GM12878 (cell line): ENCODE measurements at regions not wholly inside any gene's neighbourhood (a gene's known extent, or its start where the extent isn't known, plus 50 kb on each side); places are given as distances from the start of the nearest gene placed in this dataset.

Experiments used
- ATAC-seq: fragments of 200-7000 bp; cut with Tn5 transposase; 3 replicates; pipeline ENCODE4 v1.9.1; 2020; ENCODE audit warnings: mild to moderate bottlenecking, moderate library complexity
- BruUV-seq: library from RNA; stranded (reverse); fragments of 400-500 nt; replicated peaks from 2 replicates; lab custom pipeline; 2021; lab: Mats Ljungman, UMichigan
- CTCF ChIA-PET: fragments of 300-600 bp; sonication (Branson Sonifier 250); formaldehyde crosslinking; extraction: SDS; loops from one replicate; lab custom pipeline; 2021; ENCODE audit warnings: inconsistent platforms; lab: Yijun Ruan, JAX
- POLR2A ChIA-PET: fragments of 350-600 bp; formaldehyde crosslinking; extraction: SDS; loops from one replicate; lab custom pipeline; 2021; ENCODE audit warnings: inconsistent platforms; lab: Charles Lee
- RAD21 ChIA-PET: fragments of 300-600 bp; sonication (Branson Sonifier 250); formaldehyde crosslinking; loops from one replicate; lab custom pipeline; 2023; ENCODE audit warnings: antibody characterized with exemption; ENCODE audit not compliant: unreplicated experiment; lab: Charles Lee
- SMC1A ChIA-PET: fragments of 300-600 bp; sonication (Branson Sonifier 250); formaldehyde crosslinking; loops from one replicate; lab custom pipeline; 2023; ENCODE audit not compliant: unreplicated experiment, uncharacterized antibody; lab: Charles Lee
- DNase-seq: peaks from one replicate; pipeline ENCODE4 v3.0.0-alpha.2; 2011; ENCODE audit warnings: low read depth, low spot score
- FAIRE-seq: peaks from 3 replicates; lab custom pipeline; 2011; peaks lifted over from hg19 to GRCh38; lab: Jason Lieb, UNC
- H2AFZ ChIP-seq: 2 replicates; pipeline ENCODE4 v1.6.0; 2011; ENCODE audit warnings: low read depth, low read length, control low read depth; ENCODE audit not compliant: control insufficient read depth
- H3K27ac ChIP-seq: 2 replicates; pipeline ENCODE4 v1.5.1; 2011; ENCODE audit warnings: control low read depth; ENCODE audit not compliant: control insufficient read depth, insufficient read depth
- H3K27me3 ChIP-seq, 2 experiments: replicated peaks in 1 of 2; 2 replicates each; pipeline versions ENCODE4 v1.6.0 to v1.6.1; 2011; ENCODE audit warnings: low read length in 1 of 2; ENCODE audit not compliant: control insufficient read depth in 2 of 2, insufficient read depth in 2 of 2
- H3K36me3 ChIP-seq, 2 experiments: 2 replicates each; pipeline ENCODE4 v1.5.1; 2011; ENCODE audit warnings: low read length in 1 of 2; ENCODE audit not compliant: control insufficient read depth in 2 of 2, insufficient read depth in 2 of 2
- H3K4me1 ChIP-seq: 2 replicates; pipeline ENCODE4 v1.6.1; 2011; ENCODE audit warnings: mild to moderate bottlenecking, low read length, moderate library complexity, mixed read lengths; ENCODE audit not compliant: control insufficient read depth, insufficient read depth
- H3K4me2 ChIP-seq: 2 replicates; pipeline ENCODE4 v1.6.0; 2011; ENCODE audit warnings: control low read depth; ENCODE audit not compliant: control insufficient read depth, insufficient read depth
- H3K4me3 ChIP-seq: fragments of 200-600 bp; sonication (generic); 2 replicates; pipeline ENCODE4 v1.5.1; 2016
- H3K79me2 ChIP-seq: 2 replicates; pipeline ENCODE4 v1.6.0; 2011; ENCODE audit warnings: low read length; ENCODE audit not compliant: control insufficient read depth, insufficient read depth
- H3K9ac ChIP-seq: 2 replicates; pipeline ENCODE4 v1.8.0; 2011; ENCODE audit warnings: low read length, control low read depth, mixed read lengths; ENCODE audit not compliant: control insufficient read depth, insufficient read depth
- H3K9me3 ChIP-seq: replicated peaks from 3 replicates; pipeline ENCODE4 v1.5.1; 2011; ENCODE audit warnings: mild to moderate bottlenecking, low read length; ENCODE audit not compliant: control insufficient read depth, insufficient read depth
- H4K20me1 ChIP-seq: 2 replicates; pipeline ENCODE4 v1.6.0; 2011; ENCODE audit not compliant: control insufficient read depth, insufficient read depth
- CREB1 ChIP-seq: IDR thresholded peaks from 2 replicates; pipeline ENCODE4 v1.6.1; 2012; ENCODE audit warnings: low read depth, mild to moderate bottlenecking, inconsistent platforms
- CREM ChIP-seq: IDR thresholded peaks from 2 replicates; pipeline ENCODE4 v1.6.1; 2014; ENCODE audit warnings: antibody characterized with exemption, low read depth
- ESRRA ChIP-seq: IDR thresholded peaks from 2 replicates; pipeline ENCODE4 v1.6.1; 2012; ENCODE audit warnings: mild to moderate bottlenecking, low read length, improper control_type of control experiment
- FOS ChIP-seq: IDR thresholded peaks from 3 replicates; pipeline ENCODE4 v1.6.1; 2011; ENCODE audit warnings: borderline replicate concordance; ENCODE audit not compliant: insufficient read length; ENCODE audit errors: extremely low read depth
- KLF5 ChIP-seq: fragments of 450-650 bp; IDR thresholded peaks from 2 replicates; pipeline ENCODE4 v1.6.1; 2014; ENCODE audit warnings: mild to moderate bottlenecking; ENCODE audit not compliant: partially characterized antibody
- MTA2 ChIP-seq: fragments of 450-650 bp; IDR thresholded peaks from 2 replicates; pipeline ENCODE4 v1.6.1; 2016; ENCODE audit warnings: low read depth, mild to moderate bottlenecking, moderate library complexity
- NR2C2 ChIP-seq: IDR thresholded peaks from 2 replicates; pipeline ENCODE4 v1.6.1; 2011; ENCODE audit warnings: borderline replicate concordance, low read depth; ENCODE audit not compliant: control insufficient read depth, insufficient read length
- RAD21 ChIP-seq: IDR thresholded peaks from 2 replicates; pipeline ENCODE4 v1.6.1; 2011; ENCODE audit warnings: mild to moderate bottlenecking, low read depth, low read length, moderate library complexity; ENCODE audit not compliant: insufficient read depth
- RAD51 ChIP-seq: fragments of 450-650 bp; IDR thresholded peaks from 2 replicates; pipeline ENCODE4 v1.6.1; 2016; ENCODE audit warnings: moderate library complexity, mild to moderate bottlenecking, inconsistent platforms
- RB1 ChIP-seq: fragments of 450-650 bp; formaldehyde crosslinking; IDR thresholded peaks from 2 replicates; pipeline ENCODE4 v1.6.1; 2017; ENCODE audit warnings: mild to moderate bottlenecking, borderline replicate concordance
- SP1 ChIP-seq: IDR thresholded peaks from one replicate; pipeline ENCODE4 v1.6.1; 2011; ENCODE audit warnings: low read depth, low read length
- ZNF207 ChIP-seq: fragments of 450-650 bp; IDR thresholded peaks from 2 replicates; pipeline ENCODE4 v1.6.1; 2014; ENCODE audit warnings: antibody characterized with exemption, mild to moderate bottlenecking, borderline replicate concordance
- WGBS: methylation state at CpG from one replicate; pipeline ENCODE4 v1.1.6; 2016; ENCODE audit warnings: low lambda C conversion rate; ENCODE audit not compliant: insufficient replicate concordance, insufficient coverage; ENCODE audit errors: missing lambda C conversion rate; 5-methylcytosine and 5-hydroxymethylcytosine counted together
- in situ Hi-C: fragments of 300-500 bp; cut with MboI; formaldehyde crosslinking; loops from 9 replicates; pipeline ENCODE4 v1.14.3; 2018; ENCODE audit warnings: mixed read lengths
- intact Hi-C: fragments of 100-400 bp; cut with micrococcal nuclease; formaldehyde crosslinking; loops from one replicate; pipeline ENCODE4 v1.14.2; 2022; ENCODE audit not compliant: unreplicated experiment
- TF ChIP-seq, protein P1 (sequence below): fragments of 450-650 bp; IDR thresholded peaks from 2 replicates; pipeline ENCODE4 v1.6.1; 2016; ENCODE audit warnings: mild to moderate bottlenecking
- TF ChIP-seq, protein P2 (sequence below), 3 experiments: IDR thresholded peaks in 2 of 3; conservative IDR thresholded peaks in 1 of 3; 2 replicates each; pipeline ENCODE4 v1.5.1; 2011; ENCODE audit warnings: low read depth in 3 of 3, low read length in 3 of 3, mild to moderate bottlenecking in 3 of 3, control low read depth in 2 of 3, moderate library complexity in 2 of 3, inconsistent platforms in 1 of 3, mixed read lengths in 1 of 3; ENCODE audit not compliant: control insufficient read depth in 2 of 3, insufficient read depth in 1 of 3; ENCODE audit errors: extremely low read depth in 1 of 3

DNA sequence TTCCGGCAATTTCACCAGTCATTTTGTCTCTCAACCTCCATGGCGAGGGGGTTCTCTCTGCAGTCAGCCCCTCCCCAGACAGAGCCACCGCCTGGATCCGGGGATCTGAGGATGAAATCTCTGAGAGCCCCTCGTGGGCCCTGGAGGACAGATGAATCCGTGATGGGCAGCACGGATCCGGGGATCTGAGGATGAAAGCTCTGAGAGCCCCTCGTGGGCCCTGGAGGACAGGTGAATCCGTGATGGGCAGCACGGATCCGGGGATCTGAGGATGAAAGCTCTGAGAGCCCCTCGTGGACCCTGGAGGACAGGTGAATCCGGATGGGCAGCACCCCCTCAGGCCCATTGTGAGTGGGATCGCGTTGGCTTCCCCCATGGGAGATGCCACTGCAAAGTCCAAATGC is 106.5 kb downstream of the DACT2 start:
- no peak overlapping the region for H3K9ac ChIP-seq
- CTCF ChIA-PET = no interaction called here
- intact Hi-C loops = no loop called here
- 48% methylated on average over 14 of the region's 16 CpGs for WGBS
- no peaks in the 10 kb centered on the region for H3K9me3 ChIP-seq
- ATAC-seq = no peak
- no peaks in the 10 kb centered on the region for H3K4me1 ChIP-seq
- FAIRE-seq = no peak
- no peaks in the 10 kb centered on the region for H3K27me3 ChIP-seq
- H3K79me2 ChIP-seq = no peaks in the 10 kb centered on the region
- in situ Hi-C loops = no loop called here
- no peak for DNase-seq
- no peak overlapping the region for H3K4me2 ChIP-seq
- no peak for TF ChIP-seq SP1
- TF ChIP-seq NR2C2 = no peak
- TF ChIP-seq FOS = no peak
- TF ChIP-seq, protein P1, sequence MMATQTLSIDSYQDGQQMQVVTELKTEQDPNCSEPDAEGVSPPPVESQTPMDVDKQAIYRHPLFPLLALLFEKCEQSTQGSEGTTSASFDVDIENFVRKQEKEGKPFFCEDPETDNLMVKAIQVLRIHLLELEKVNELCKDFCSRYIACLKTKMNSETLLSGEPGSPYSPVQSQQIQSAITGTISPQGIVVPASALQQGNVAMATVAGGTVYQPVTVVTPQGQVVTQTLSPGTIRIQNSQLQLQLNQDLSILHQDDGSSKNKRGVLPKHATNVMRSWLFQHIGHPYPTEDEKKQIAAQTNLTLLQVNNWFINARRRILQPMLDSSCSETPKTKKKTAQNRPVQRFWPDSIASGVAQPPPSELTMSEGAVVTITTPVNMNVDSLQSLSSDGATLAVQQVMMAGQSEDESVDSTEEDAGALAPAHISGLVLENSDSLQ = no peak
- no peak for TF ChIP-seq KLF5
- SMC1A ChIA-PET = no interaction called here
- no TSS peak for BruUV-seq
- RAD21 ChIA-PET = no interaction called here
- H3K36me3 ChIP-seq = no peaks in the 10 kb centered on the region
- POLR2A ChIA-PET = no interaction called here
- no peak overlapping the region for H3K4me3 ChIP-seq
- H4K20me1 ChIP-seq = no peaks in the 10 kb centered on the region
- H3K27ac ChIP-seq = no peak overlapping the region
- H2AFZ ChIP-seq = no peak overlapping the region

DNA sequence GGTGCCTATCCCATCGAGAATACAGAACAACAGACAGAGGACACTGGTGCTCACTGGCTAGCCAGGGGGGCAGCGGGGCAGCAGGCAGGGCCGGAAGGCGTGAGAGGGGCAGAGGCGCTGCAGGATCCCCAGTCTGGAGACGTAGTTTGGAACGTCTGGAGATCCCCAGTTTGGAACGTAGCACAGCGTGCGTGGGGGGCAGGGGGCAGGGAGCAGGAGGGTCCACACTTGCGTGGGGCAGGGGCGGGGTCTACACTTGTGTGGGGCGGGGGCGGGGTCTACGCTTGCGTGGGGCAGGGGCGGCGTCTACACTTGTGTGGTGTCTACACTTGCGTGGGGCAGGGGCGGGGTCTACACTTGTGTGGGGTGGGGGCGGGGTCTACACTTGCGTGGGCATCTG is 107.2 kb downstream of the DACT2 start:
- Histone ChIP-seq H3K36me3 (no peaks in the 10 kb centered on the region), H3K9ac (no peak overlapping the region), H2AFZ (no peak overlapping the region), H4K20me1 (no peaks in the 10 kb centered on the region), H3K27ac (no peak overlapping the region), H3K4me2 (no peak overlapping the region), H3K4me3 (no peak overlapping the region), H3K27me3 (no peaks in the 10 kb centered on the region), H3K79me2 (no peaks in the 10 kb centered on the region), H3K4me1 (no peaks in the 10 kb centered on the region), H3K9me3 (no peaks in the 10 kb centered on the region)
- intact Hi-C loops = no loop called here
- no TSS peak for BruUV-seq
- ChIA-PET RAD21 (no interaction called here), POLR2A (no interaction called here), CTCF (no interaction called here), SMC1A (no interaction called here)
- 70% methylated on average over 19 of the region's 22 CpGs for WGBS
- DNase-seq (no peak), ATAC-seq (no peak), FAIRE-seq (no peak)
- in situ Hi-C loops = no loop called here
- no peak for TF ChIP-seq CREB1
- no peak for TF ChIP-seq CREM
- TF ChIP-seq MTA2 = no peak
- TF ChIP-seq ESRRA = no peak
- TF ChIP-seq RB1 = no peak
- no peak for TF ChIP-seq RAD51
- TF ChIP-seq ZNF207 = no peak
- TF ChIP-seq RAD21 = no peak
- TF ChIP-seq, protein P2, sequence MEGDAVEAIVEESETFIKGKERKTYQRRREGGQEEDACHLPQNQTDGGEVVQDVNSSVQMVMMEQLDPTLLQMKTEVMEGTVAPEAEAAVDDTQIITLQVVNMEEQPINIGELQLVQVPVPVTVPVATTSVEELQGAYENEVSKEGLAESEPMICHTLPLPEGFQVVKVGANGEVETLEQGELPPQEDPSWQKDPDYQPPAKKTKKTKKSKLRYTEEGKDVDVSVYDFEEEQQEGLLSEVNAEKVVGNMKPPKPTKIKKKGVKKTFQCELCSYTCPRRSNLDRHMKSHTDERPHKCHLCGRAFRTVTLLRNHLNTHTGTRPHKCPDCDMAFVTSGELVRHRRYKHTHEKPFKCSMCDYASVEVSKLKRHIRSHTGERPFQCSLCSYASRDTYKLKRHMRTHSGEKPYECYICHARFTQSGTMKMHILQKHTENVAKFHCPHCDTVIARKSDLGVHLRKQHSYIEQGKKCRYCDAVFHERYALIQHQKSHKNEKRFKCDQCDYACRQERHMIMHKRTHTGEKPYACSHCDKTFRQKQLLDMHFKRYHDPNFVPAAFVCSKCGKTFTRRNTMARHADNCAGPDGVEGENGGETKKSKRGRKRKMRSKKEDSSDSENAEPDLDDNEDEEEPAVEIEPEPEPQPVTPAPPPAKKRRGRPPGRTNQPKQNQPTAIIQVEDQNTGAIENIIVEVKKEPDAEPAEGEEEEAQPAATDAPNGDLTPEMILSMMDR (IDR thresholded peaks at IDR 0.05 in 2 of 3, conservative IDR thresholded peaks at IDR 0.05 in 1 of 3; ENCODE audit: control insufficient read depth in 2 of 3, extremely low read depth in 1 of 3, insufficient read depth in 1 of 3, low read depth in 3 of 3, low read length in 3 of 3) = no peak
